ENCODE measurements at regions not wholly inside any gene's neighbourhood (a gene's known extent, or its start where the extent isn't known, plus 50 kb on each side); places are given as distances from the start of the nearest gene placed in this dataset.

DNA sequence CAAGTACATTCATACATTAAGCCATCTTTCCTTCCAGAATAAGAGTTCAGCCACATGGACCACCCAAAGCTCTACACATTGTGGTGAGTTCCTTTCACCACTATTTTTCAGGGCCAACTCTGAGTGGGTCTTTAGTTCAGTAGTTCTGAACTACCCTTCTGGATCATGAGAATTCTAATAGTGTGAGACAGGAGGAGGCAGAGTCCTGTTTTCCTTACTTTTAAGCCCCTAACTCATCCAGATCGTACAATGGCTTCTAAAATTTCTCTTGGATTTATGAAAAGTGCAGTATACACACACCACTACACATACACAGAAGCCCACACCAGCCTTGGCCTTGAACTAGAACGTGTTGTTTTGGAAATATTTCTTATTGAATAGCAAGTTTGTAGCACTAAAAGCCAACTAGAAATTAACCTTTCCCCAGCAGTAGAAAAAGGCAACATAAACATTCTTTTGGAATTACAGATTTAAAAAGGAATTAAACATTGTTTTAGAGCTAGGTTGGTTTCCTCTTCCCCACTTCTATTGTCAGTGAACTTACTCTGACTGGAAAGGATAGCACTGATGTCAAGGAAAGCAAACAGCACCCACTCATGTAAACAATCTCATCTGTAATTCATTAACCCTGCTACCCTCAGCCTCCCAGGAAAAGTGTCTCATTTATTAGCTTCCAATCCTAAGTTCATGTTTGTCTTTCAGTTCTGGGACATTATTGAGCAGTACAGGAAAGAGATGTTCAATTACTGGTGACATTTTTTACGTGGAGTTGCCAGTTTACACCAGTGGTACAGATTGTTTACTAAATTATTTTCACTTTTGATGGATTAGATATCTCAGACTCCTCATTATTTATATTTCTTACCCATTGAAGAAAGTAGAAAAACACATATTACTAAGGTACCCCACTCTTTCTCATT, 95.7 kb upstream of the AGTR1 start:
- DNase-seq = peak; percentile 38

GRCh38 chr3:148604270-148605085, 93.2 kb upstream of the AGTR1 start:
- peak; percentile 71 for DNase-seq

- no peak for DNase-seq
These were observed 92.2 kb upstream of the AGTR1 start for GRCh38 chr3:148605521-148605920.

GRCh38 chr3:148606979-148607378, 90.7 kb upstream of the AGTR1 start:
- DNase-seq = no peak

DNA sequence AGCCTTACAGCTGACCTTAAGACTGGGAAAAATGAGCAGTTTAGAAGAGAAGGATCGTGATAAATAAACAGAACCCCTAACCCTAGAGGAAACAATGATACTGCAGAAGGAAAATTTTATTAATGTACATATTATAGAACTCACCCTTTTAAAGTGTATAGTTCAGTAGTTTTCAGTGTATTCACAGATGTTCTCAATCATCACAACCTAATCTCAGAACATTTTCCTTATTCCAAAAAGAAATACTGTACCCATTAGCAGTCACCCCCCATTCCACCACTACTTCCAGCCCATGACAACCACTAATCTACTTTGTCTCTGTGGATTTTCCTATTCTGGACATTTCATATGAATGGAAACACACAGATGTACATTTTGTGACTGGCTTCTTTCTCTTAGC, 90.2 kb upstream of the AGTR1 start:
- no peak for DNase-seq

- no peak for DNase-seq
These were observed 85.4 kb upstream of the AGTR1 start for GRCh38 chr3:148612278-148612677.

- no peak for DNase-seq
These were observed 82.3 kb upstream of the AGTR1 start for GRCh38 chr3:148615382-148615781.

GRCh38 chr3:148625095-148625736, 72.5 kb upstream of the AGTR1 start:
- no peak for DNase-seq

DNA sequence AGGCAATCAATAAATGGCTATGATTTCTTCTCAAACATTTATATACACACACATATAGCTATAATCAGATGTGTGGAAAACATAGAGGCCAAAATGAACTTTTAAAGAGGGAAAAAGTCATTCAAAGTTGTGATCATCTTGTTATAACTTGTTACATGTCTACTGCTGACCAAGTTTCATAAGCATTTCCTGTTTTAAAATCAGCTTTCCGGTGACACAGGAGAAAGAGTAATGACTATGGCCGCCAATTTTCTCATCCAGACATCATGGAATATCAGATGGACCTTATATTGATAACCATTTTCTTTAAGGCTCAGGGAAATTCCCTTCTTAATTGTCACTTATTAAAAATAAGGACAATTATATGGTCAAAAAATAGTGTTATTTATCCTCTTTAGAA, 71.7 kb upstream of the AGTR1 start:
- DNase-seq = no peak

GRCh38 chr3:148629006-148629405, 68.7 kb upstream of the AGTR1 start:
- no peak for DNase-seq

DNA sequence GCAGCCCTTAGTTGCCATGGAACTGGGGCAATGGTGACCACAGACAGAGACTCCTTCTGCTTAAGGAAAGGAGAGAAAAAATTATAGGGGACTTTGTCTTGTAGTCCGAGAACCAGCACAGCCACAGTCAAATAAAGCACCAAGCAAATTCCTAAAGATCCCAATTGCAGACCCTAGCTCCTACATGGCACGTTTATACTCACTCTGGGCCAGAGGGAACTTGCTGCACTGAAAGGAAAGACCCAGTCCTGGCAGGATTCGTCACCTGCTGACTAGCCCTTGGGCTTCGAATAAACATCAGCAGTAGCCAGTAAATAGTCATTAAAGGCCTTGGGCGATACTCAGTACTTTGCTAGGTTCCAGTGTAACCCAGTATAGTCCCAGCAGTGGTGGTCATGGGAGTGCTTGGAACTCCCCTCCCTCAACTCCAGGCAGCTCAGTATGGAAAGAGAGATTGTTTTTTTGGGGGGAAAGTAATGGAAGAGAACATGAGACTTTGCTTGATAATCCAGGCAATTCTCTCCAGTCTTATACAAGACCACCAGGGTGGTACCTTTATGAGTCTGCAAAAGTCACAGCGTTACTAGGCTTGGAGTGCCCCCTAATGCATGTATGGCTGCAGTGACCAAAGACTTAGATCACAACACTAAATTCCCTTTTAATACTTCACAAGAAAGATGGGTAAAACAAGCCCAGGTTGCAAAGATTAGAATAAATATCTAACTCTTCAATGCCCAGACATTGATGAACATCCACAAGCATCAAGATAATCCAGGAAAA, 66.4 kb upstream of the AGTR1 start:
- DNase-seq = no peak

- no peak for DNase-seq
These were observed 56.0 kb upstream of the AGTR1 start for GRCh38 chr3:148641722-148642121.

- peak; percentile 32 for DNase-seq
These were observed 55.5 kb upstream of the AGTR1 start for GRCh38 chr3:148642214-148642613.

DNA sequence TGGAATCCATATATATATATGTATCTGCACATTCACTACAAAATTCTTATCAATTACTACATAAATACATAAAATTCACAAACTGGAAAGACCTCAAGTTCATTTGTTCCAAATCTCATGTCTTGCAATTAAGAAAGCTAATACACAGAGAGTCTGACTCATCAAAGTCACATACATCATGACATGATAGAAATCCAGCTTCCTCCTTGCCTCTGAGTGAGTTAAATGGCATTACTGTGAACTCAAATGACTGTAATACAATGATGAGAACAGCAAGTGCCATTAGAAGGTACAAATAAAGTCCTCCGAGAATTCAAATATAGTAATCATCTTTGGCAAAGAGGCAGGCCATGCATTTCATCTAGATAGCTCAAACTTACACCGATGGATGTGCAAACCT, 55.1 kb upstream of the AGTR1 start:
- DNase-seq = peak; percentile 75

DNA sequence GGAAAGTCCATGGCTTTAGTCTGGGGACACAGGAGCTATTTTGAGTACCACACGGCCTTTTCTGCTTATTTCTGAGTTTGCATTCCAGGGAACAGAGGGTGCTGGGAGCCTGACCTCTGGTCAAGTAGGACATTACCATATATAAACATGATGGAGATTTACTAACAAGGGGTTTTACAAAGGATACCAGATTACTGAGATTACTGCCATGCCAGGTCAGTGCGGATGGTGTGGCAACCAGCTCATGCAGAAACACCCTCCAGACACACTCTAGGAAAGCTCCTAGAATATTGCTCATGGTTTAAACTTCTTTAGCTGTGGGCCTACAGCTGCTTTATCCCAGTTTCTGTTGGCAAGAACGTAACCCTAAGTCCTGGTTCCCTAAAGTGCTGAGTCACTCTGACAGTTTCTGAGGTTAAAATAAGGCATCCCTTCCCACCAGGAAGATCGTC, 54.3 kb upstream of the AGTR1 start:
- peak; percentile 95 for DNase-seq

- DNase-seq = no peak
These were observed 51.5 kb upstream of the AGTR1 start for GRCh38 chr3:148646126-148646665.
